ENCODE measurements at regions not wholly inside any gene's neighbourhood (a gene's known extent, or its start where the extent isn't known, plus 50 kb on each side); places are given as distances from the start of the nearest gene placed in this dataset.
"Not testable (repeated sequence)": the region's sequence is repeated elsewhere in the genome, so short reads cannot be mapped to it uniquely, and the experiment has no call there.

DNA sequence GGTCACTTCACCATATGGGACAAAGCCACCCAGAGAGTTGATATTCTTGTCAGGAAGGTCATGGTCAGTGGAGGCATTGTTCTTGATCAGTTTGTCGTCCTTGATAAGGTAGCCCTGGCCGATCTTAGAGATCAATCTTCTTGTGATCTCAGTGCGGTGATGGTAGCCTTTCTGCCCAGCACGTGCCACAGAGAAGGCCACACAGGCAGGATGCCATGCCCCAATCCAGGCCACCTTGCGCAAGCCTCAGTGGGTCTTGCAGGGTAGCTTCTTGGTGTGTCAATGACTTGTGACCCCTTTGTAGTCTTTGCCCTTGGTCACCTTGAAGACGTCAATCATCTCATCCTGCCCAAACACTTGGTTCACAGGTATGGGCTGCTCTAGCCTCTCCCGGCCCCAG, 143.9 kb upstream of the ASB18 start:
- no peak for DNase-seq (ENCODE audit: low read depth in 3 of 3)

DNA sequence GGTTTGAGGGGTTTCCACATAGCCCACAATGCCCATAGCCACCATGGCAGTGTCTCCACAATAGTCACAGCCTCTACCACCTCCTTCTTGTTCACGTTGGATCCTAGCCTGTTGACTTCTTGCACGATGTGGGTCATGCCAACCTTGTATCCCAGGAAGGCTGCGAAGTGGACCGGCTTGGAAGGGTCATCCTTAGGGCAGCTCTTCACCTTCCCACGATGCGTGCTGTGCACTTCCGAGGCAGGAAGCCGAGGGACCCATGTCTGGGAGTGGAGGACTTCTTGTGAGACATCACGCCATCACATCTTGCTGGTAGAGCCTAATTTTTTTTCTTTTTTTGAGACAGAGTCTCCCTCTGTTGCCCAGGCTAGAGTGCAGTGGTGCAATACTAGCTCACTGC, 144.6 kb upstream of the ASB18 start:
- no peak for DNase-seq (ENCODE audit: low read depth in 3 of 3)

DNA sequence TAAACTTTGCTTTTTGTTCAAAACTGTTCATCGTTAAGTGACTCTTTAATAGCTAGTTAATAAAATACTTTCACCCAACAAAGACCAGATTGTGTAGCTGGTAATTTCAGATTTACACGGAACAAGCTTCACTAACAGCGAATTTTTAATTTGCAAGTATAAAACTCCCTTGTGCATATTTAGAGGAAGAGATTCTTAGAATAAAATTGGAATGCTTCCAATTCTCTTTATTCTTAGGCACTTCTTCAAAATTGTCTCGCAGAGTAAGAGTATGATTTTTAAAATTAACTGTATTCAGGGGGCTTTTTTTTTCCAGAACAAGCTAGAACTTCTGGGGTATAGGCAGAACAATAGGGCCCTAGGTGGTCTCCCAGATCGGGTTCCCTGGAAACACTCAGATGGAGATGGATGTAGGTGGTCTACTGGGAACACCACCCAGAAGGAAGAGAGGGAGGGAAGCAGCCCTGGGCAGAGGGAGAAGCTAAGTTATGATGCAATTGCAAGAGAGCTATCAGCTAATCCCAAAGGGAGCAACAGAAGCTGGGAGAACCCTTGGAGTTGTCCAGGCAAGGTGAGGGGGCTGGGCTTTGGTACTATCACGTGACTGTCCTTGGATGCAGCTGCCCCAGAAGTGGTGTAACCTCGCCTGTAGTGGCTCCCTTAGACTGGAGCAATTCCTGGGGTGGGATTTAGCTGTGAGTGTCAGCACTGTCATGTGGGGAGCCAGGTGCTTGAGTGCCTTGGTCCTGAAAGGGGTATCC, 151.7 kb upstream of the ASB18 start:
- DNase-seq (ENCODE audit: low read depth in 3 of 3), result no peak

DNA sequence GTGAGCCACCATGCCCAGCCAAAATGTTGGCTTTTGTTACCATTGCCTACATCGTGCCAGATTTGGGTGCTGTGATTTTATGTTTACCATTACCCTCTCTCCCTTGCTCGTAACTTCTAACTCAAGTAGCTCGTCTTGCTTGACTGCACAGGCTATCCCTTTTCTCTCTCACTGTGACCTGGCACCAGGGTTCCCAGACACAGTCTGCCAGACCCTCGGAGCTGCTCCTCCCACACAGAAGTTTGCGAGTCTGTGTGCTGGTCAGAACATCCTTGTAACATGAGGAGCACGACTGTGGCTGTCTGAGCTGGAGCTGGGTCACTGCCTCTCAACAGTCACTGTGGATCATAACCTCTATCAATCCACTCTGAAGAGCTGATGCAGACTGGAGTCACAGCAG, 152.5 kb upstream of the ACKR3 start:
- no peak for DNase-seq (ENCODE audit: low read depth in 3 of 3)

DNA sequence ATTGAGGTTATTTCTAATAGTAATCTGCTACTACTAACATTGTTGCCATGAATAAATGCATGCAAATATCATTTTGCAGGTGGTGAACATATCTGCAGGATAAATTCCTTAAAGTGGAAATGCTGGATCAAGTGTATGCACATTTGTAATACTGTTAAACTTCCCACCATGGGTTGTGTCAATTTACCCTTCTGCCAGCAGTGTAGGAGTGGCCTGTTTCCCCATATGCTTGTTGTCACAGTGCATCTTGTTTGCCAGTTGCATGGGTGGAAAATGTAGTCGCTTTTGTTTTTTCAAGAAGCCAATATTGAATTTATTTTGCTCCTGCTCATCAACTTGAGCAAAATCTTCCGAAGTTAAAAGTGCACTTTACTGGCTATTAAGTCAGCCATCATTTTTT, 139.0 kb upstream of the ACKR3 start:
- no peak for DNase-seq (ENCODE audit: low read depth in 3 of 3)

DNA sequence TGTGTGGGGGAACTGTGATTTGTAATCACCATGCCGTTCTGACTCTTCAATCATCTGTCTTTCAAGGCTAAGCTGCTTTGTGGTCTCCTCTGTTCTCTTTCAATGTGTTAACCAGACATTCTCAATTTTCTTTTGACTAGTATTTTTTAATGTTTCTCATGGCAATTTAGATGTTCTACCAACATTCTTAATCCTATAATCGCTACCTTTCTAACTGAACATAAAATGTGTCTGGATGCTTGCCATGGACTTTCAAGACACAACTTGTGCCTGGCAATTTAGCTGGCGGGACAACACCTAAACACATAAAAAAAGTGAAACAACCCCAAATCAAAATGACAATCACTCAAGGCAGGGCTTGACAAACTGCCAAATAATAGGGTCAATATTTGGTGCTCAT, 135.0 kb upstream of the ACKR3 start:
- DNase-seq (ENCODE audit: low read depth in 3 of 3), result no peak

DNA sequence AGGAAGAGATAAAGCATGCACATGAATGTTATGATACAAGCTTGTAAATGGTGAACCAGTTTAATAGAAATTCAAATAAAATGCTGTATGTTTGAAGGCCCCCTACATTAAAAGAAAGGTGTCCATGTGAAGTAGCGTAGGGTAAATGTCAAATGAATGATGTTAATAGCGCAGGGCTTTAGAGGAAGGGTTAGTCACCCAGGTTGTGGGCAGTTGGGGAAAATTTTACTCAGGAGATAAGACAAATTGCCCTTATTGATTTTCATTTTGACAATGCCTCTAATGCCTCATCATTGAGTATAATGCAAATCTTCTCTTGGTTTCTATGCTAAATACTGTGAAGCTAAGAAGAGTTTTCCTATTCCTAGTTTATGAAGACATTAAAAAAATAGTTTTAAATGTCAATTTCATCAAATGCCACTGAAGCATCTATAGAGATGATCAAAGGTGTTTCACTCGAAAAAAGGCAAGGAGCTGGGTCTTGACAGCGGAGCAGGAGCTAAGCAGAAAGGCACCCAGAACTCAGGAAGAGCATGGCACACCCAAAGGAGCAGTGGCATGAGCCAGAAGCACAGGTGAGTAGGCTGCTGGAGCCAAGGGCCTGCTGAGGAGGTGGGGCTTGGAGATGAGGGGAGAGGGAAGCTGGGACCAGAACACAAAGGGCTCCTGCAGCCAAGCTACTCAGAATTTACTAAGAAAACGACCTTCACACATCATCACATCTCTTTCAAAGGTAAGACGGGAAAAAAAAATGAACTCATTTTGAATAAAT, 129.3 kb upstream of the ACKR3 start:
- no peak for DNase-seq (ENCODE audit: low read depth in 3 of 3)

DNA sequence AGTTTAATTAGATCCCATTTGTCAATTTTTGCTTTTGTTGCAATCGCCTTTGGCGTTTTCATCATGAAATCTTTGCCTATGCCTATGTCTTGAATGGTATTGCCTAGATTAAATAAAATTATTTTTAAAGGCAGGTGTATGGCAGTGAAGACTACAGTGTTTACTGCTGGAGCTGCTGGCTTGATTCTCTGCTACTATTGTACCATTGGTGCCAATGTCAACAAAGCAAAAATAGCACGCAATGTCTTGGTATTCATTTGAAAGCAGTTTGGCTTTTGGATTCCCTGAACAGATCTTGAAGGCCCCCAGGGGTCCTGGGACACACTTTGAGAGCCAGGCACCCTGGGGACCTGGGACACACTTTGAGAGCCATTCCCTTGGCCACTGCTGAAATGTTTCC, 125.4 kb upstream of the ACKR3 start:
- no peak for DNase-seq (ENCODE audit: low read depth in 3 of 3)

DNA sequence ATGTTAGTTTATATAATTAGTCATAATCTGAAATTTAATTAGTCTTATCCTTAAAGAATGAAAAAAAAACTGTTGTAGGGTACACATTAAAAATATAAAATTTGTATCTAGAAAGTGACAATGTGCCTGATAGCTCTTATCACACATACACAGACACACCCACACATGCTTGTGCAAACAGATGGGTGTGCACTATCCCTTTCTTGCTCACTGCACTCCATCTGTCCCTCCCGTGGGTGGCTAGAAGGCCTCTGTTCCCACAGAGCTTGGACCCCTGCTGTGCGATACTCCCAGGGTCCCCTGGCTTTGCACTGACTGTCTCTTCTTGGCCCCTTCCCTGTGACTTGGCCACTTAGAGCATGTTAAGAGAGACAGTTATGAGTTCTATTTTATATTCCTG, 123.9 kb upstream of the ACKR3 start:
- no peak for DNase-seq (ENCODE audit: low read depth in 3 of 3)

- DNase-seq (ENCODE audit: low read depth in 3 of 3), result no peak
These were observed 123.1 kb upstream of the ACKR3 start for GRCh38 chr2:236446521-236446920.

GRCh38 chr2:236449167-236449761, 120.4 kb upstream of the ACKR3 start:
- no peak for DNase-seq (ENCODE audit: low read depth in 3 of 3)

GRCh38 chr2:236452238-236452637, 117.4 kb upstream of the ACKR3 start:
- no peak for DNase-seq (ENCODE audit: low read depth in 3 of 3)

DNA sequence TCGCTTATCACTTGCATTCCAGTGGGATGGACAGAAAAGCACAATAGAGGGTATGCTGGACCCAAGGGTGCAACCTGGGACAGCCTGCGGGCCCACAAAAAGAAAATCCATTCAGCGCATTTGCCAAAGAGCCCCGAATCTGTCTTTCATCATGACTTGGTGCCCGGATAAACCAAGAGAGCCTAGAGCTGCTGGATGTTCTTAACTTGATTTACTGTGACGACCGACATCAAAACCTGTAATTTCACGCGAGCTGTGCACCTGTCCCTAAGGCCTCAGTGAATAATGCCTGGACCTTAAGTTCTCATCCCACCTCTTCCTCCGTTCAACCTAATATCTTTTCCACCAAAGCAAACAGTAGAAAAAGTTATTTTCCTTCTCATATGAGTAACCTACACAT, 115.5 kb upstream of the ACKR3 start:
- DNase-seq (ENCODE audit: low read depth in 3 of 3), result no peak

DNA sequence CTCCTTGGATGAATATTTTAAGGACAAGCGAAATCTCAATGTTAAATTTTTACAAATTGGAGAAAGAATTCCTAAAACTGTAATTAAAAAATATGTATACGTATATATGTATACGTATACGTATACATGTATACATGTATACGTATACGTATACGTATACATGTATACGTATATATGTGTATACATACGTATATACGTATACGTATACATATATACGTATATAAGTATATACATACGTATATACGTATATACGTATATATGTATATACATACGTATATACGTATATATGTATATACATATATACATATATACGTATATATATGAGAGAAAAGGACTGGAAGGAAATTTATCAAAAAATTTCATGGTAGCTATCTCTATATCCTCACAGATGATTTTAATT, 110.2 kb upstream of the ACKR3 start:
- DNase-seq (ENCODE audit: low read depth in 3 of 3), result no peak

DNA sequence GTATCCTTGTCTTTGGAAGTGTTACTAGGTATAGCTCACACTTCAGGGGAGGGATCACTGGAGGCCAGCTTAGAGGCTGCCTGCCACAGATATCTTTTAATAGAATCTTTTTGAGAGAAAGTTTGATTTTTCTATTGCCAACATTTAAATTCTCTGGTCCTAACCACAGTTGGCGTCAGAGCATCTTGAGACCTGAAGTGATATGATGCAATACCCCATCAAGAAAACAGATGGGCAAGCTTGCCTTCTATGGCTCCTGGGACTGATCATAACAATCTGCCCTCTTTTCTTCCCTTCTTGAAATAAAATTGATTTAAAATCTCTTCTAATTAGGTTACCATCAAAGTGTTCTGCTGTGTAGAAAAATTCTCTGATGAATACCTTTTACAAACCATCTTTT, 105.5 kb upstream of the ACKR3 start:
- DNase-seq (ENCODE audit: low read depth in 3 of 3), result no peak

DNA sequence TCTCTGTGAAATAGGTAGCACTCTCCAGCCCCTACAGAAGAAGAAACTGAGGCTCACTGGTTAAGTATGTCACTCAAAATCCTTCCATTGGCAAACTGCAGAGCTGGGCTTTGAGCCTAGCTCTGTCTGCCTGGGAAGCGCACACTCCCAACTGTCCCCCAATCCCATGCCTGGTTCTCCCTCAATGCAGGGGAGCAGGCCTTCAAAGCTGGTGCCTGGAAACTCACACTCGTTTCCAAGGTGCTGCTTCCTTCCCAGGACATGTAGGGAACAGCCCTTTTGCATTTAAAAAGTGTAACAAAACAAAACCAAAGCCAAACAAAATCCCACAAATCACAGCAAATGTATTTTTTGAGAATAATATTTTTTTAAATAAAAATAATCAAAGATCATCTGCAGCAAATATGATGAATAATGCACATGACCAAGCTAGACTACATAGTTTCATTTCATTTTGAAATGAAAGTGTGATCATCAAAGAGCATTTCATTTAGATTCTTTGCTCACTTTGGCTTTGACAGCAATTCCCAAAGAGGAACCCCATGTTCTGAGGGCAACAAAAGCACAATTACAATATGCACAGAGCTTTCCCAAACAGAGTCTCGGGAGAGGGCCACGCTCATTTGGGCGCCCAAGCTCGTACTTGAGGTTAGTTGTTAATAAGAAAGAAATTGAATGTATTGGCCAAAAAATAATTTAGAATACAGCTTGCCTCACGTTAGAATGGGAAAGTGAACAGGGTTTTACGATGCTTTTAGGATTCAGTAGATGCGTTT, 96.7 kb upstream of the ACKR3 start:
- DNase-seq (ENCODE audit: low read depth in 3 of 3), result no peak

GRCh38 chr2:236473691-236474090, 95.9 kb upstream of the ACKR3 start:
- DNase-seq (ENCODE audit: low read depth in 3 of 3), result no peak

- no peak for DNase-seq (ENCODE audit: low read depth in 3 of 3)
These were observed 89.8 kb upstream of the ACKR3 start for GRCh38 chr2:236479814-236480213.

DNA sequence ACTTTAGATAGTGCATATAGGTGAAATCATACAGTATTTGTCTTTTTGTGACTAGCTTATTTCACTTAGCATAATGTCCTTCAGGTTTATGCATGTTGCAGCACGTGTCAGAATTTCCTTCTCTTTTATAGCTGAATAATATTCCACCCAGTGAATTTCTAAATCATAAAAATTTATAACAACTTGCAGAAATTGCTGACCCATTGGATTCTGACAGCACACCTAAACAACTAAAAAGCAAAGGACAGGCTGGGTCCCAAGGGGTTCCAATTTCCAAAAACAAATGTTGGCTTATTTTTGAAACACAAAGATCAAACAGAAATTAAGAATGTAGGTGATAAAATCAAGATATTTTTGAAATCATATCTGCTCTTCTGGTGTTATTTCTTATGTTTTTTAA, 86.5 kb upstream of the ACKR3 start:
- DNase-seq (ENCODE audit: low read depth in 3 of 3), result no peak

- DNase-seq (ENCODE audit: low read depth in 3 of 3), result no peak
These were observed 84.1 kb upstream of the ACKR3 start for GRCh38 chr2:236485519-236485918.

- not testable (repeated sequence) for DNase-seq (ENCODE audit: low read depth in 3 of 3)
These were observed 80.5 kb upstream of the ACKR3 start for GRCh38 chr2:236489083-236489482.

GRCh38 chr2:236489895-236490404, 79.7 kb upstream of the ACKR3 start:
- DNase-seq (ENCODE audit: low read depth in 3 of 3), result no peak

All from stimulated activated CD4-positive, alpha-beta T cell treated with anti-CD3 and anti-CD28 coated beads, TNF-alpha, amount 100 ng/mL, for 4 hours (primary cell).